Skin of body (tissue), 1 donor: ENCODE measurements at regions not wholly inside any gene's neighbourhood (a gene's known extent, or its start where the extent isn't known, plus 50 kb on each side); places are given as distances from the start of the nearest gene placed in this dataset.
A peak's percentile ranks its signal among the peaks of the same experiment; 100 is the strongest.
"Not testable (repeated sequence)": the region's sequence is repeated elsewhere in the genome, so short reads cannot be mapped to it uniquely, and the experiment has no call there.

Experiments used
- DNase-seq: peaks from one replicate; lab custom pipeline; 2025; lab: John Stamatoyannopoulos, UW

- DNase-seq = no peak
Observed at GRCh38 chr6:50333696-50334095, 284.0 kb upstream of the DEFB112 start.

DNA sequence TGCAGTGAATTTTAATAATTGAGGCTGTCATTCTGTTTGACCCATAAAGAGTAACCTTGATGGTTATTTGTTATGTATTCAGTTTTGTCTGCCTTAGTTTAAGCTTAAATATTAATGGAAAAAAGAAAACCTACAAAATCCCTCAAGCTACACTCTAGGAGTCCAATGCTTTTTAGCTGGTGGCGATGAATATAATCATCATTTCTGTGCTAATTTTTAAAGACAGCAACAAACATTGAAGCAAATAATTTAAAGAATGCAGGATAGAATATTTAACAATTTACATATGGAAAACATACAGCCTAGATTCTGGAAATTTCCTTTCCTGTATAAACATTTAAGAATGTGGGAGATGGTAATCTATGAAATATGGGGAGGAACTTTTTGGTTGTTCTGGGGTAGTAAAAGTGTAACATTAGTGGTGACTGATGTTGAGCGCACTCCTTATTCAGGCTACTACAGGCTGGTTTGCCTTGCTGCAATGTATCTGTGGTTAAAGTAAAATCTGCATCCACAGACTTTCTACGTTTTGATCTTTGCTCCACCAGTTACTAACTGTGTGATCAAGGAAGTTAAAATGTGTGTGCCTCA, 287.9 kb upstream of the DEFB112 start:
- no peak for DNase-seq

- no peak for DNase-seq
Observed at GRCh38 chr6:50353603-50354002, 303.9 kb upstream of the DEFB112 start.

DNA sequence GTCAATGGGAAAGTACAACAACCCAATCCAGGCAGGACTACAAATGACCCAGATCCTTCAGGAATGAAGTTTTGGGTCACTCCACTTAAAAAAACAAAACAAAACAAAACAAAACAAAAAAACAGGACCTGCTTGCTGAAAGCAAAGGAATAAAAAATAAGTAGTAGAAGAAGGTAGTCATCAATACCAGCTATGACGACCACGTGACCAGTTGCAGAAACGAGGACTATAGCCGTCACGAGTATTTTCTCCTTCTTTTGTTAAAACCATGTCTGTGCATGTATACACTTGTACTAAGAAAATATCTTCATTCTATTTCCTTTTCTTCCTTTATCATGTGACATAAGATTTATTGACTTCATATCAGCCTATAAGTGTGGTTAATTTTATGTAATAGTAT, 308.4 kb upstream of the DEFB112 start:
- DNase-seq = no peak

DNA sequence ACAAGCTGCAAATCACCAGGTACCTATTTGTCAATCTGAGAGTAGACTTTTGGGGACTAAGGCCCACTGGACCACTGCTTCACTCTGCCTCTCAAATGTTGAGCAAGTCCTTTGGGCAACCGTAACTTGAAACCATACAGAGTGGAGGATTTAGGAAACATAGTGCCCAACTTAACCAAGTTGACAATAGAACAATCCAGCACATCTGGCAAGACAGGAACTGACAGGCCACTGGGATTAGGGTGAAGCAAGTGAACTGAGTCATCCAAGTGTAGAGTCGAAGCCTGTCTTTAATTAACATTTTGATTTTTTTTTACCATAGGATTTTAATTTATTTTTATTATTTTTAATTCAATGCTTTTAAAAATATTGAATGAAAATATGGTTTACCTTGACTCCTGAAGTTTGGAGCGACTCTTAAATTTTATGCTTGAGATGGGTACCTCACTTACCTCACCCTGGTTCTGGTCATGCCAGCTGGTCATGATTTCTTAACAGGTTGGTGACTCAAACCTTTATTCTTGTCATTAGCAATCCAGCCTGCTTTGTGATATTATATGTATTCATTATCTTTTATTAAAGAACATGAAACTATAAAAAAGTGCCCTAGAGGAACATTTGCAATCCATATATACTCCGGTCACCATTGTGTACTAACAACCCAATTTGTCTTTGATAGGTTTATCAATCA, 312.1 kb upstream of the DEFB112 start:
- DNase-seq = no peak

GRCh38 chr6:50362706-50363105, 313.0 kb upstream of the DEFB112 start:
- no peak for DNase-seq

DNA sequence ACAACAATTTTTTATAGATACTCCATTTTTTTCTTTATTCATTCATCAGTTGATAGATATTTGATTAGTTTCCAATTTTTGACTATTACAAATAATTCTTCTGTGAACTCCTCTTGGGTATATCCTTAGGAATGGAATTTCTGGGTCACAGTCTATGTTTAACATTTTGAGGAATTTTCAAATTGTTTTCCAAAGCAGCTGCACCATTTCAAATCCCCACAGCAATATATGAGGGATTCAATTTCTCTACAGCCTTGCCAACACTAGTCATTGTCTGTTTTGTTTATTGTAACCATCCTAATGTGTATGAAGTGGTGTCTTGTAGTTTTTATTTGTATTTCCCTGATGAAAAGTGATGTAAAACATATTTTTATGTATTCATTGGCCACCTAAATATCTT, 320.3 kb upstream of the DEFB112 start:
- peak; percentile 4 for DNase-seq

- DNase-seq = no peak
Observed at GRCh38 chr6:50380406-50381098, 330.8 kb upstream of the DEFB112 start.

DNA sequence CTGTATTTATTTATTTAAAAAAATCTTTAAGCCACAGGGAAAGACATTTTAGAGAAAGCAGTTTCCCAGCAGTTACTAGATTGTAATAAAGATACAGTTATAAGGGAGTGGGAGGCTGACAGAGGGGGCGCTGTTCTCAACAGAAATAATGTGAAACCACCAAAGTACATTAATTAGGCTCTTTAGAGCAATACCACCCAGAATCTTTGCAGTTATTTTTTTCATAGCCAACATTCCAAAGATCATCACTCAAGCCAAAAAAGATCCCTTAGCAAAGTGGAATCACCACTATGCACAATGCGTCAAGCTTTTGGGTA, 331.3 kb upstream of the DEFB112 start:
- DNase-seq = no peak

GRCh38 chr6:50390416-50390815, 322.9 kb upstream of the TFAP2D start:
- DNase-seq = no peak

DNA sequence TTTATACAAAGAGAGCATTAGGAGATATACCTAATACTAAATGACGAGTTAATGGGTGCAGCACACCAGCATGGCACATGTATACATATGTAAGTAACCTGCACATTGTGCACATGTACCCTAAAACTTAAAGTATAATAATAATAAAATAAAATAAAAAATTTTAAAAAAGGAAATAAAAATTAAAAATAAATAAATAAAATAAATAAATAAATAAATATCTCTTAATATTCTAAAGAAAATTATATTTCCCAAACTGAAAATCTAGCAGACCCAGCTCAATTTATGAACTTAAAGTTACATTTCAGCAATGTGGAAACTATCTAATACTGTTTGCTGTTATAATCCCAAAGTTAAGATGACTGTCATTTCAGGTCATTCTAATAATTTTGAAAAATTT, 319.2 kb upstream of the TFAP2D start:
- DNase-seq = not testable (repeated sequence)

DNA sequence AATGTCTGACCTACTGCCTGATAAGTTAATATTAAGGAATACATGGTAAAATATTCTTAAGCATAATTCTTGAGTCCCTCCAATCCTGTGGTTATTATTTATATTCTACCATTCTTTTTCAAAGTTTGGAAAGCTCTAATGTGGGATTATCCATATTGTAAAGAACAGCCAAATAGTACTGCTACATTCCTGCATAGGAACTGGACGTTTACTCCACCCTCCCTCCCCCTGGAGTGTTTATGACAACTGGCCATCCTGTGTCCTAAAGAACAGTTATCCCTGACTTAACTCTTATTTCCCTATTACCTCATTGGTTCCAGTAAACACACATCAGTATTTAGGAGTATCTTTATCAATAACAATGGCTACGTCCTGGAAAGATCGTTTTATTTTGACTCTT, 308.7 kb upstream of the TFAP2D start:
- no peak for DNase-seq

DNA sequence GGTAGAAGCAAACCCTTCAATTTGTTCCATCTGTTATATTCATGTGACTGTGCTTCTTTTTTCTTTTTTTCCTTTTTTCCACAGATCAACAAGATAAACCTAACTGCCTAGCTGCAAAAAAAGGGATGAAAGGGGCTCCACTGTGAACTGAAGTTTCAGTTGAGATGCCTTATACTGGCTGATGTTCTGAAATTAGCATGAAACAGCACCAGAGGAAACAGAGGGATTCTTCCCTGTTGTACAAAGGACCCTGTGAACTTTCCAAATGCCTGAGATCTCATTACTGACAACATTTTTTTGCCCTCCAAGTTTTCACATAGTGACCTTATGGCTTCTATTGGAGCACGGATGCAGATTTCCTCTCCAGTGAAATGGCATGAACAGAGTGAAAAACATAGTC, 302.7 kb upstream of the TFAP2D start:
- DNase-seq = no peak

GRCh38 chr6:50421041-50421440, 292.3 kb upstream of the TFAP2D start:
- DNase-seq = not testable (repeated sequence)

- DNase-seq = no peak
Observed at GRCh38 chr6:50427267-50427666, 286.1 kb upstream of the TFAP2D start.

DNA sequence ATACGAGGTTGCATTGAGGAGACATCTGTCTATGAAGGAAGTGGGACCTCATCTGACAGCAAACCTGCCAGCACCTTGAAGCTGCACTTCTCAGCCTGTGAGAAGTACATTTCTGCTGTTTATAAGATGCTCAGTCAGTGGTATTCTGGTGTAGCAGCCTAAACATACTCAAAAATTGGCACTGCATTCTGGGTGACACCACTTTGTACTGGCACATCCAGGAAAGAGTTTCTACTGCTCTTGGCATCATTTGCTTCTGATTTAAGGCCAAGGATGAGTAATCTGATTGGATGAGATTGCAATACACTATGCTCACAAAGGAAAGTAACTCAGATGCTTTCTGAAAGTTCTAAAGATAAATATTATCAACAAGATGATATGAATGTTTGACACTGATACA, 275.4 kb upstream of the TFAP2D start:
- DNase-seq = no peak

DNA sequence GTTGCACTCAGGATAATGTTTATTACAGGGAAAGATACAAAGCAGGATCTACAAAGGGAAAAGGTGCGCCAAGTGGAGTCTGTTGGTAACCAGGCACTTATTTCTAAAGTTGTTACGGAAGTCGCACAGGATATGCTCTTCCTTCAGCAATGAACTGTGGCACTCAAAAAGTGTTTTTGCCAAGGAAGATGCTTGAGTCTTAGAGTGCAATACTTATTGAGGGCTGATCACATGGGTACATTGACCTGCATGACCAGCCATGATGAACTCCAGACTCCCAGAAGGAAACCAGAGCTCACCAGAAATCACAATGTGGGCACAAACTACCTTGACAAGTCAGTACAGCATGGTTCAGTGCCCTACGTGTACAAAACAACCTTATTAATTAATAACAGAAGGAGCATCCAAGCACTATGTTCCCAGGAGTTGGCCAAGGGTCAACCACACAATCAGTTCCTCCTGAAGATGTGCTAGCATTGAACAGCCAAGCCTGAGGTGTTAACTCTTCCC, 270.7 kb upstream of the TFAP2D start:
- DNase-seq = no peak

DNA sequence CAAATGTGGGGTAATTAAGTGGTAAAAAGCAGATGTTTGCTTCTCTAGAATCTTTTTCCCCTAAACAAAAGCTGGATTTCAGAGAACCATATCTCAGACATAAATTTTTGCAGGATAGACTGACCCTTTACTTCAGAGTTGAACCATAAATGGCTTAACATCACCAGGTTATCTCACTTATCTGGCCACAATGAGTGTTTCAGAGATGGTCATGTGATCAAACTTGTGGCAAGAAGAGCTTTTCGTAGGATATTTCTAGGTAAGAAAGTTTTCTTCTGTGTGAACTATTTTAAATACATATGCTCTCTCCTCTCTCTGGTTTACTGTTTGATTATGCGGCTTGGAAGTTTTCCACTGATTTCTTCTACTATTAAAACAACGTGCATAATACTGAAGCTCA, 270.2 kb upstream of the TFAP2D start:
- DNase-seq = no peak

- DNase-seq = no peak
Observed at GRCh38 chr6:50449128-50449527, 264.2 kb upstream of the TFAP2D start.

- DNase-seq = no peak
Observed at GRCh38 chr6:50451826-50452400, 261.4 kb upstream of the TFAP2D start.

DNA sequence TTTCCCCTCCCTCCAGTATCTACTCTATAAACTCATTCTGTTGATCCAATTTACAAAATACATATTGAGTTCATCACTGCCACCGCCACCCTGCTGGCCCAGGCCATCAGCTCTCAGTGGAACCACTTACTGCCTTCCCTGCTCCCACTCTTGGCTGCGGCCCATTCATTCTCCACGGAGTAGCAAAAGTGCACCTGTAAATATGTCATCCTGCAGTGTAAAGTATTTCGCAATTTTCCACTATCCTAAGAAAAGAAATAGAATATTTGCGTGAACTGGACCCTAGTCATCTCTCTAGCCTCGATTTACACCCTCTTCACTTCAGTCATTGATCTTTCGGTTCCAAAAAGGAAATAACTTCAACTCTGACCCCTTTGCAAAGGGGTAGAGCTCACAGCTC, 258.3 kb upstream of the TFAP2D start:
- DNase-seq = no peak

- DNase-seq = no peak
Observed at GRCh38 chr6:50457351-50457750, 256.0 kb upstream of the TFAP2D start.

DNA sequence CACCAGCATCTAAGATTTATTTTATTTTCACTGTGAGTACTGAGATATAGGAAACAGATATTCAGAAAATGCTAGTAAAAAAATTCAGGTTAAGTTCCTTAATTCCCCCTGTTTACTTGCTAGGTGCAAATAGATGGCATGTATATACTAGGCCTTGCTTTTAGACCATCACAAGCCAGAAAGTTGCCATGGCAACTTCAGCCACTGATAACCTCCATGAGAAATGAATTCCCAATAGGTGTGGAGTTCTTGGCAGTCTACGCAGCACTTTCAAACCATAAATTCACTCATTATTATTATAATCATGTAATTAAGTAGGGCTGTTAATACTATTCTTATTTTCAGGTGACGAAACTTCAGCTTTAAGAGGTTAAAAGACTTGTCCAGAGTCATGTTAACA, 251.6 kb upstream of the TFAP2D start:
- DNase-seq = no peak
